HG02973 (cell line): ENCODE measurements at regions not wholly inside any gene's neighbourhood (a gene's known extent, or its start where the extent isn't known, plus 50 kb on each side); places are given as distances from the start of the nearest gene placed in this dataset.
"Not testable (repeated sequence)": the region's sequence is repeated elsewhere in the genome, so short reads cannot be mapped to it uniquely, and the experiment has no call there.

Source experiments
- ATAC-seq: cut with Tn5 transposase; IDR thresholded peaks from one replicate; pipeline ENCODE4 v1.9.1; 2021; ENCODE audit warnings: moderate library complexity; ENCODE audit not compliant: unreplicated experiment

DNA sequence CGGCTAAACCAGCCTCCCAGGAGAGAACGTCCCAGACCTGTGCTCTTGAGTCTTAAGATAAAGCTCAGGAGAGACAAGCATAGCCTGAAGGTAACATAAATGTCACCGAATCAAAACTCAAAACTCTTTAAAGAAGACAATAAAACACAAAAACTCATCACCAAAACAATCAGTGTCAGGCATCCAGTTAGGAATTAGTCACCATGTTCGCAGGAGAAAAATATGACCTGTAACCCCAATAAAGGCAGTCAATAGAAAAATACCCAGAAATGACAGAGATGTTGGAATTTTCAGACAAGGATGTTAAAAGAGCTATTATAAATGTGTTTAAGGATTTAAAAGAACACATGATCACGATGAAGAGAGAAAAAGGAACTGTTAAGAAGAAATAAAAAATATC, 352.4 kb downstream of the BRD1 start:
- ATAC-seq = no peak

DNA sequence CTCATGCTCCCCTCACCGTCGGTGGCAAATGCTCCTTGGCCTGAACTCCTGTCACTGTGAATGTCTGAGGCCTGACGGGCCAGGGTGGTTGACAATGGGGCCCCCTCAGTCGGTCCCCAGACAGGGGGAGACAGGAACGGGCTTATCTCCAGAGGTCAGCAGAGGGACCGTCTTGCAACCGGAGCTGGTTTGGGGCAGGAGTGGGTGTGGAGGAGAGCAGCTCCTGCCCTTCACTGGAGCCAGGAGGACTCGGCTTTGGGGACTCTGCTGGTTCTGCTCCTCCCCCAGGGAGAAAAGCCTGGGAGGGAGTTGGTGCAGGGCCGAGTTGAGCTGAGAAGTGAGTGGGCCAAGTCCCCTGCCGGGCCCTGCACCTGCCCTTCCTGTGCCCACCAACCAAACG, 354.4 kb downstream of the BRD1 start:
- no peak for ATAC-seq

DNA sequence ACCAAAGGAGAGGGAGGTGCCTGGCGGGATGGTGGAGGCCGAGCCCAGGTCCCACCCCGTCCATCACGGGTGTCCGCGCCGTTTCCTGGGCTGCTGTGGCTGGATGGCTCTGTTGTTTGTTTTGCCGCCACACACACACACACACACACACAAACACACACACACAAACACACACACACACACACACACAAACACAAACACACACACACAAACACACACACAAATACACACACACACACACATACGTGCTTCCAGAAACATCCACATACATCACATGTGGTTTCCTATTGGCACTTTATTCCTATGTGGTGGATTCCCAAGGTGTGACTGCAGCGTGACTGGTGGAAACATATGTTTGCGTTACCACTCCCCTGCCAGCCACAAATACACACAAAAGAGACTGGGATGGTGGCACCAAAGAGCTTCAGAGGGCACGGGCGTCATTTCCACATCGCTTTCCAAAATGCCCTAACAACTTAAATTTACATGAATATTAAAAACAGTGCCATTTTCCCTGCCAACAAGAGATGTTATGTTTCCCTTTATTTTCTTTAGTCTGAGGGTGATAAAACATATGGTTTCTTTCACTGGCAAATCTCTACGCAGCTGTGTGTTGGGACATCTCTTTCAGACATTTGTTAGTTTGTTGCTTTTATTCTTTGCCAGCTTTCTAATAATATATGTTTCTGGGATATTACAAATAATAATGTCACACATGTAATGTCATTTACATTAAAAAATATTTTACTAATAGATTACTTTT, 356.8 kb downstream of the BRD1 start:
- ATAC-seq = no peak

DNA sequence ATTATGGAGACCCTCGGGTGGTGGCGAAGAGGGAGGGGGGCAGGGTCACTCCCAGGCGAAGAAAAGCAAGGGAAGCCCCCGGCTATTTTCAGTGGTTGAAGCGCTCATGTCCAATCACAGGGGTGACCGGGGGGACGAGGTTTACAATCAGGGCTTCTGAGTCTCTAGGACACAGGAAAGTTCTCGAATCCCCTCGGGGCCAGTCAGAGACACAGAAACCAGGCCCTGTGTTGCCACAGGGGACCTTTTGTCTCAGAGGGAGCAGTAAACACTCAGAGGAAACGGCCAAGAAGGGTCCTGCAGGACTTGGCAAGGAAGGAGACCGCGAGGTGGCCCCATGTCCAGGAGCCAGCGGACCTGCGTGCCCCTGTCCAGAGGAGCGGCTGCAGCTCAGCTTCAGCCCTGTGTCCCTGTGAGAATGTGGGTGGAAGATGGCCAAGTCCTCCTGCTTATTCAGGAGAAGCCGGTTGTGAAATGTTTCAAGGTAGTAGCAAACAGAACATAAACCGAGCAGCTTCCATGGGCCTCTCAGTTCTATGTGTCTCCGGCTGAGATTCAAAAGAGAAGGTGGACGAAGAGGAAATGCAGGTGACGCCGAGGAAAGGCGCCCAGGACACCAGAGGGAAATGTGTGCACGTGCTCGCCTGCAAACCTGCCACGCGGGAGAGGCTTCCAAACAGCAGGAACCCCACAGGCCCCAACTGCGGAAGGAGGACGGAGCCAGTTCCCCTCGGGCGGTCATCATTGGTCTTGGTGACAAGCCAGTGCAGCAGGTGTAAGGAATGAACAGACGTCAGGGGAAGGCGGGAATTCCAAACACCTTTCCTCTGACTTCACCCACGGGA, 357.6 kb downstream of the BRD1 start:
- ATAC-seq = no peak

DNA sequence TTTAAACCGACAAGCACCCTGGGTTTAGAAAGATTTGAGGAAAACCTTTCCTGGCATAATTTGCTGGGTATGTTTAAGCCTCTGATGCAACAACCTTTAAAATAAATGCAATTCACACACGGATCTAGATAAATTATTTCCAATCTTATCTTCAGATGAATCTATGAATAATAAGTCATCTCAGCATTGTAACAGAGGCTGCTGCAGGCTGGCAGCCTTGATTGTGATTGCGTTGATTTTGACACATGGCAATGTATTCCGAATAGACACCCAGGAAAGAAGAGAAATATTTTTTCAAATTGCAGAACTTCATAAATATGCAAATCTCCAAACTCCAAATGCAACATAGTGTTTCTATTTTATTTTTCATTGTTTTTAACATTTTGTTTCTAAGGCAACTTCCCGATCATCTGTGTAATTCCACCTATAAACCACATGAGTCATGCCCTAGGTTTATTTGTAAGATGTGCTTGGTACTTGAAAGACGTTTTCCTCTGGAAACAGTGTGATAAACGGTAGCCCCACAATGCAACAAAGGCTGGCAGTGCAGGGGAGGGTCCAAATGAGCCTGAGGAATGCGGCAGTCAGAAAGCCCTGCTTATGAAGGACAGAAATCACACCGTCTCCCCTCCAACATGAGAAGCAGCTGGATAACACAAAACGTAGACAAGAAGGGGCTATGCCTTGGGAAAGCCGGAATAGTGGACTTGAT, 359.0 kb downstream of the BRD1 start:
- no peak for ATAC-seq

DNA sequence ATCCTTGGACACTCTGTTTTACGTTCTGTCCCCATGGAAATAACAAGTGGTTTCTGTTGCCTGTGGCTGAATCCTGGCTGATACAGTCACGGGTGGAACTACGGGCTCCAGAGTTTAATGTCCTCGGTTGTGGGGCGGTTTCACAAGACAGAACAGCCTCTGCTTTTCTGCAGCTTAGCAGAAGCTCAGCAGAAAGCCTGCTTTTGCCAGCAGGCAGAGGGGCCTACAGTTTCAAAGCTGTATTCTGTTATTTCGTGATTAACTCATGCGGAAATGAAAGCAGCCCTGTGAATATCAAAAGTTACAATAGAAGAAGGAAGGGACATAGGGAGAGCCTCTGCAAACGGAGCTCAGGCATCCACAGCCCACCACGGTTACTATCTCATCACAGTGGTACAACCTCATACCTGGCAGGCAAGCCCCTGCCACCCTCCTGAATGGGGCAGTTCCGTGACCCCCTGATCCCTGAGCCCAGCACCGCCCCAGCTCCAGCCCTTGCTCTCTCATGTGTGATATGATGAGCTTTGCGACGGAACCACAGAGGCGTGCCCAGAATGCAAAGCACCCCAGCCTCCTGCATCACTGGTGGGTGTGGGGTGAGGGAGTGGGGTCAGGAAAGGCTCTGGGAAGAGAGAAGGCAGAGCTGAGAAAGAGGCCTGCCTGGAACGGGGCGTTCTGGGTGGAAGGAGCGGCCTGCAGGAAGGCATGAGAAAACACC, 360.6 kb downstream of the BRD1 start:
- ATAC-seq = no peak

DNA sequence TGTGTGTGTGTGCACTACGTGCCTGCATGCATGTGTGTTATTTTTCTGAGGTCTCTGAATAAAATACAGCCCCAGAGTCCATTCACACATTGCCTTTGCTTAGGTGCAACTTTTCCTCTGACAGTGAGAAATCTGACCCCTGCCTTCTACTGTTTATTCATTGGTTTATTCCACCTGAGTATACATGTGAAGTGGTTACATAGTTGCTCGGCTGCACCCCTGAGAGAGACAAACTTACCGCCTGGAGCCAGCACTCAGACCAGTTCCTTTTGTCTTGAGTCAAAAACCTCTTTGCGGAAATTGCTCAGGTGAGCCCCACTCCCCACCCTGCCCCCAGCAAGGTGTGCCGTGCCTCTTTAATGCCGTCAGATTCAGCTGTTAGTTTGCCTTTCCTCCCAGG, 363.6 kb downstream of the BRD1 start:
- ATAC-seq = no peak

DNA sequence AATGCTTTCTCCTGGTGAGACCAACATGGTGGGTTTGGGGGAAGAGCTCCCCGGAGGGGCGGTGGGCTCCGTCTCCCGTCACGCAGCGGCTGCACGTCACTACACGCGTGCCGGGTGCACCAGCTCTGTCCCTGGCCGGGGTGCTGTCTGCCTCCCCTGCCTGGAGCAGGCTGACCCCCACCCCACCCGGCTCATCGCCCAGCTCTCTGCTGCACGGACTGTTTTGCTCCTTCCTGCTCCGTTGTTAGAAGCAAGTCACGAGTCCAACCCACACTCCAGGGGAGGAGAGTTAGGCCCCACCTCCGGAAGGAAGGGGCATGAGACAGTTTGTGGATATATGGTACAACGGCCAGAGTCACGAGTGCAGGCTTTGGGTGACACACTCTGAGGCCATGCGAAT, 364.9 kb downstream of the BRD1 start:
- no peak for ATAC-seq

DNA sequence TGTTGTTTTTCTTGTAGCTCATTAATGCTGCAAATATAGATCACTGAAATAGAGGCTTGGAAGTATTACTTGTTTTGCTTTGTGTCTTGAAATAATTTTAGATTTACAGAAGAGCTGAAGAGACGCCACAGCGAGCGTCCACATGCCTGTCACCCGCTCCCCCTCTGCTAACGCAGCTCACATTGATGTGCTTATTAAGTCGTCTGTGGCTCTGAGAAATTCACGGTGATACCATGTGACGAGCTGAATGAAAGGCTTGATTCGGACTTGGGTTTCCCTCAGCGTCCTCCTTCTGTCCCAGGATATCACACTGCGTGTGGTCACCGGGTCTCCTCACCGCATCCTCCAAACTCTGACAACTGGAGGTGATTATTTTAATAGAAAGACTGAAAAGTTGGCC, 365.4 kb downstream of the BRD1 start:
- no peak for ATAC-seq

DNA sequence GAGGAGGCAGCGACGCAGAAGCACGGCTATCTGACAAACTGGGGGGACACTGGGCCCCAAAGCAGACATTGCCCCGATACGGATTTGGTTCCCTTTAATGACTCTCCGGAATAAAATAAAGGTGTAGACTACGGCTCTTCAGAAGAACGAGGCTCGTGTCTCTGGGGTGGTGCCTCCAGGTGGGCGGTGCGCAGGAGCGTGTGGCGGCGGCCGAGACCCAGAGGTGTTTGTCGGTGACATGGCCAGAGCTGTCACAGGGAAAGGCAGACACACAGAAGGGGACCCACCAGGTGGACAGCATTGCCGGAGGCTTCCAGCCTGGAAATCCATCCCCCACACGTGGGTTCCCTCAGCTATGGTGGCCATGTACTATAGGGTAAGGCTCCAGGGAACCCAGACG, 366.0 kb downstream of the BRD1 start:
- ATAC-seq = no peak

DNA sequence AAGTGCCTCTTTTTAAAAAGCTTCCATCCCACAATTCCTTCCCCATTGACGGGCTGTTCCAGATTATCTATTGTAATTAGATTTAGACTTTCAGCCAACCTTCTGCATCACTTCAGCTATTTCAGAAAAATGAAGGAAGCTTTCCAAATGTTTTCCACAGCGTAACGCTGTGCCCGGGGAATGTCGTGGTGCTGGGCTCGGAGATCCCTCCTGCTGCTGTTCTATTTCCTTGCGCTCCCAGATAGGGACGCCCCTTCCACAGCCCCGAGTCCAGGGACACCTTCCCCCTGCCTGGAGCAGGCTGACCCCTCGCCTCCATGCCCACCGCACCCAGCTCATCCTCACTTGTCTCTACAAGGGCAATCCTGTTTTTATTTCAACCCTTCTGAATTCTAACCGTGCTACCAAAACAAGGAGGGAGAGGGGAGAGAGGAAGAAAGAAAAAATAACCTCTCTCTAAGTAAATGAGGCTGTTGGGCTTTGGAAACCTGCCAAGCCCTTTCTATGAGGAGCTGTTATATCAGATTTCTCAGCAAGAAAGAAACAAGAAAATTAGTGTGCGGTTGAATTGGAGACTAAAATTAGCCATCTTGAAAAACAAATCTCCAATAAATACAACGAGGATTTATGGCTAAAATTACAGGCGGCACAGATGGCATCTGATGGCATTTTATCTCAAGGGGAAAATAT, 366.9 kb downstream of the BRD1 start:
- ATAC-seq = no peak

DNA sequence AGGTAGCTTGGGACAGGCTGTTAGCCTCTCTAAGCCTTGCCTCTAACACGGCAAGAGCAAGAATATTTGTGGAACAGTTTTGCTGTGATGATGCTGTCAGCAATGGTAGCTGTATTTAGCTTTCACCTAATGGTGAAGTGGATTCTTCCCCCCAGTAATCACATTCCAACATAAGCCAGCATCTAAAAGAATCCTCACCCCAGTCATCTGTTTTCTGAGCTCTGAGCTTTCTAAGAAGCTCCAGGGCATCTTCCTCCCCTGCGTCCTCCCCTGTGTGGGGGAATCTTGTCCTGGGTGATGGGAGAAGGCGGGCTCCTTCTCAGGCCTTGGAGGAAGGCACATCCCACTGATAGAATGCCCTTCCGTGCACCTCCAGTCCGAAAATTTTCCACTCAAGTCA, 367.6 kb downstream of the BRD1 start:
- no peak for ATAC-seq

DNA sequence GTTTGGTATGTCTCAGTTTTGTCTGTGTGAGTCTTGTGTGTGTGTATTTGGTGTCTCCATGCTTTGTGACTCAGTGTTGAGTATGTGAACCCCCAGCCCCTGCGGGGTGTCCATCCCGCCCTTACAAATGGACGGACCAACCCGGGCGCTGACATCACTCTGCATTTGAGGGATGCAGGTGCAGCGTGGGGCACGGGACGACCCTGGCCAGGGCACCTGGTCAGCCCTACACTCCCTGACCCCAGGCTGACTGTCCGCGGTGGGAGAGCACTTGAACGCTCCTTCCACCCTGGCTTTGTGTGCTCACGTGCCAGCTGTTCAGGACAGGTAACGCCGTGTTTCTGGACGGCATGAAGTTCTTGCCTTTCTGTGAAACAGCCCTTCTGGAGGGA, 369.0 kb downstream of the BRD1 start:
- no peak for ATAC-seq

DNA sequence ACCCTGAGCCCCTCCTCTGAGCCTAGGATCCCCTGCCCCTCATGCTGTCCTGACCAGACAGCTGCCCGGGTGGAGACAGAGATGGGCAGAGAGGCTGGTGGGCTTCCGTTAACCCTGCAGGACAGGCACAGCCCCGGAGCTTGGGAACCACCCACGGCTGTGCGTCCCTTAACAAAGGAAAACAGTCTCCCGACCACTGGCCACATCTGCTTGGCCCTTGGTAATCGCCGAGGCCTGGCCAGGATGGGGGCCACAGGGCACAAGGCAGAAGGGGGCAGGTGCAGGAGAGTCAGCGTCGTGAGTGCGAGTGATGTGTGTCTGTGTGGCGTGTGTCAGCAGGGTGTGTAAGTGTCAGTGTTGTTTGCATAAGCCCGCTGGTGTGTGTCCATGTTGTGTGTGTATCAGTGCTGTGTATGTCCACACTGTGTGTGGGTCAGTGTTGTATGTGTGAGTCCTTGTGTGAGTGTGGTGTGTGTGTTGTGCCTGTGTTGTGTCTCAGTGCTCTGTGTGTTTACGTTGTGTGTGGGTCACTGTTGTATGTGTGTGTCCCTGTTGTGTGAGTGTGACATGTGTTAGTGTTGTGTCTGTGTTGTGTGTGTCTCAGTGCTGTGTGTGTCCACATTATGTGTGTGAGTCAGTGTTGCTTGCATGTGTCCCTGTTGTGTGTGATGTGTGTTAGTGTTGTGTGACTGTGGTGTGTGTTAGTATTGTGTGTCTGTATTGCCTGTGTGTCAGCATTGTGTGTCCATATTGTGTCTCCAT, 369.5 kb downstream of the BRD1 start:
- no peak for ATAC-seq

DNA sequence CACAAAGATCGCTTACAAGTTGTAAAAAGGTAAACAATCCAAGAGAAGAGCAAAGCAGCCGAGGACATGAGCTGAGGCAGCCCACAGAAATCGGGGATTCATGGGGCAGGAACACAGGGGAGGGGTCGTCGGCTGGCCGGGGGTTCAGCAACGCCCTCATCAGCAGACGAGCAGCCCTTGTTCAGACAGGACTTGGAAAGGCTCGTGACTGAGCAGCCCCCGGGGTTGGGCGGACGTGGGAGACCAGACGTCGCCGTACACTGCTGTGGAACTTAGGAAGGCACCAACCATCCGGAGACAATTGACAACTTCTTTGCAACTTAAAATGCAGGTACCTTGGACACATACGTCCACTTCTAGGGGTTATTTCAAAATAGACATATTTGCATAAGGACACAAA, 370.5 kb downstream of the BRD1 start:
- no peak for ATAC-seq

DNA sequence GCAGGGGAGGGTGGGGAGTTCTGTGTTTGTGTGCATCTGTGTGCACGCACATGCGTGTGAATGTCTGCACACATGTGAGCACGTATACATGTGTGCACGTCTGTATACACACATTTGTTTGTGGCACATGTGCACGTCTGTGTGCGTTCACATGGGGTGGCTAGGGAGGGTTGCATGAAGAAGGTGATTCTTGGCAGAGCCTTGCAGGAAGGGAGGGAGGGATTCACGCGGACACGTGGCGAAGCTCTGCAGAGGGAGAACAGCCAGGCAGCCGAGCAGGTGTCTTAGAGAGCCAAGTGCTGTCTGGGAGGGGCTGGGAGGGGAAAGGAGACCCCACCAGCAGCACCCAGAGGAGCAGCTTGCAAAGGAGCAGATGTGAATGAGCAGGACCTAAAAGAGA, 372.1 kb downstream of the BRD1 start:
- no peak for ATAC-seq

DNA sequence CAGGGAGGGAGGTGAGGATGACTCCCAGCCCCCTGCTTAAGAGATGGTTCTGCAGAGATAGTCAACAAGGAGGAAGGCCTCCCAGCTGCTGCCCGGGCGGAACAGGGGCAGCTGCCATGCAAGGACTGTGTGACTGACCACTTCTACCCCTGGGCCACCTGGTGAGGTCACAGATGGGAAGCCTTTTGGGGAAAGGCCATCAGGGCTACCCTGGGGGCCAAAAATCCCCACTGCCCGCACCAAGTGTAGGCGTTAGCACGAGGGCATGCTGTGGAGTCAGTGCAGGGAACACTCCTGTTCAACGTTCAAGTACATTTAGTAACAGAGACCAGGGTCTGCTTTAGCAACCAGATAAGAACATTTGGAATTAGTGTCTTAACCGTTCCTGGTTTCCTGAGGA, 372.9 kb downstream of the BRD1 start:
- ATAC-seq = no peak

DNA sequence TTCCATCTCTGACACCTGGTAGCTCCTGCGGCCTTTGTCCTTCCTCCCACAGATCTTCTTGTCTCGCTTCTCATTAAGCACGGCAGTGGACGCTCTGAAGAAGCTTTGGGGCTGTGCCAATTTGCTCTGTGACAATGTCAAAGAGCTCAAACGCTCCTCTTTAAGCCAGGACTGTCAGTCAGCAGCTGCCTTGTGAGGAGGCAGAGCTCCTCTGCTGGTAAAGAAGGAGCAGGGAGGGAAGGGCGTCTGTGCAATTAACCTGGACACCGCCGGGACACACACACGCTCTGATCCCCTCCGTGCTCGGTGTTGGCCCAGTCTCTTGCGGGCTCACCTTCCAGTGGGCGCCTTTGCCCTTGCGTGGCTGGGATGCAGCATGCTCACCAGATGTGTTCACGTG, 373.9 kb downstream of the BRD1 start:
- no peak for ATAC-seq

DNA sequence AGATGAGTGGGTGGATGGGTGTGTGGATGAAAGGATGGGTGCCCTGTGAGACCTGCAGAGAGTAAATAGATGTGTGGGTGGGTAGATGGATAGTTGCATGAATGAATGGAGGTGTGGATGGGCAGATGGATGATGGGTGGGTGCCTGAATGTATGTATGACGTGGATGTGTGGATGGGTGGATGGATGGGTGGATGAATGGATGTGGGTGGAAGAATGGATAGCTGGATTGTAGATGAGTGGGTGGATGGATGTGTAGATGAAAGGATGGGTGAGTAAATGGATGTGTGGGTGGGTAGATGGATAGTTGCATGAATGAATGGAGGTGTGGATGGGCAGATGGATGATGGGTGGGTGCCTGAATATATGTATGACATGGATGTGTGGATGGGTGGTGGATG, 374.7 kb downstream of the BRD1 start:
- ATAC-seq = not testable (repeated sequence)
